GM12864 (cell line): ENCODE measurements at regions not wholly inside any gene's neighbourhood (a gene's known extent, or its start where the extent isn't known, plus 50 kb on each side); places are given as distances from the start of the nearest gene placed in this dataset.
"Not testable (repeated sequence)": the region's sequence is repeated elsewhere in the genome, so short reads cannot be mapped to it uniquely, and the experiment has no call there.

Experiments used
- DNase-seq: peaks from one replicate; pipeline ENCODE4 v3.0.0-alpha.2; 2011; ENCODE audit warnings: low read depth
- H3K4me3 ChIP-seq: 2 replicates; pipeline ENCODE4 v1.5.1; 2011; ENCODE audit warnings: mild to moderate bottlenecking, low read depth, low read length, control low read depth
- CTCF ChIP-seq: IDR thresholded peaks from 2 replicates; pipeline ENCODE4 v1.5.1; 2011; ENCODE audit warnings: low read depth, mild to moderate bottlenecking, moderate library complexity, low read length, control low read depth, inconsistent platforms; ENCODE audit errors: missing control alignments

- TF ChIP-seq CTCF = no peak
- no peak overlapping the region for H3K4me3 ChIP-seq
- DNase-seq = no peak
Measured at GRCh38 chr15:67927501-67928168, 87.8 kb upstream of the RNU6-1 start.

GRCh38 chr15:67928666-67929065 lies 88.8 kb upstream of the RNU6-1 start:
- H3K4me3 ChIP-seq = no peak overlapping the region
- TF ChIP-seq CTCF = no peak

GRCh38 chr15:67930720-67931119 lies 90.9 kb upstream of the RNU6-1 start:
- no peak overlapping the region for H3K4me3 ChIP-seq
- no peak for TF ChIP-seq CTCF
- DNase-seq = no peak

More at GRCh38 chr15:67928666-67929065, 88.8 kb upstream of the RNU6-1 start:
- no peak for DNase-seq

GRCh38 chr15:67931861-67932260 lies 92.0 kb upstream of the RNU6-1 start:
- DNase-seq = no peak
- no peak overlapping the region for H3K4me3 ChIP-seq
- TF ChIP-seq CTCF = no peak

- H3K4me3 ChIP-seq, DNase-seq: not testable (repeated sequence)
Measured at GRCh38 chr15:67934126-67934525, 94.3 kb upstream of the RNU6-1 start.

- no peak overlapping the region for H3K4me3 ChIP-seq
- no peak for DNase-seq
- TF ChIP-seq CTCF = no peak
Measured at GRCh38 chr15:67935244-67935643, 95.4 kb upstream of the RNU6-1 start.

GRCh38 chr15:67936258-67936657 lies 96.4 kb upstream of the RNU6-1 start:
- DNase-seq = no peak
- H3K4me3 ChIP-seq = no peak overlapping the region
- TF ChIP-seq CTCF = no peak
